GM13977 (cell line): ENCODE measurements at regions not wholly inside any gene's neighbourhood (a gene's known extent, or its start where the extent isn't known, plus 50 kb on each side); places are given as distances from the start of the nearest gene placed in this dataset.

ENCODE experiments used
- DNase-seq: peaks from one replicate; pipeline ENCODE4 v3.0.0; 2012; ENCODE audit warnings: low spot score
- CTCF ChIP-seq: IDR thresholded peaks from 2 replicates; pipeline ENCODE4 v1.5.1; 2012; ENCODE audit warnings: mild to moderate bottlenecking, control low read depth; ENCODE audit not compliant: insufficient read depth; ENCODE audit errors: extremely low read depth, missing control alignments
- in situ Hi-C: fragments of 300-500 bp; cut with MboI; formaldehyde crosslinking; loops from one replicate; pipeline ENCODE4 v1.12.0; 2022; ENCODE audit warnings: low sequenced_read_pairs, low pct_unique_long_range_greater_than_20kb, mixed read lengths, inconsistent platforms; ENCODE audit not compliant: unreplicated experiment

- no peak for TF ChIP-seq CTCF
- DNase-seq: no peak
- in situ Hi-C loops: no loop called here
Observed at GRCh38 chr7:155992974-155993373, 180.7 kb upstream of the SHH start.

- in situ Hi-C loops: no loop called here
- no peak for TF ChIP-seq CTCF
- no peak for DNase-seq
Observed at GRCh38 chr7:155992538-155992937, 180.3 kb upstream of the SHH start.

GRCh38 chr7:155992107-155992506 lies 179.8 kb upstream of the SHH start:
- in situ Hi-C loops: no loop called here
- DNase-seq: no peak
- TF ChIP-seq CTCF: no peak

- no peak for DNase-seq
- in situ Hi-C loops: no loop called here
- TF ChIP-seq CTCF: no peak
Observed at GRCh38 chr7:155991470-155991869, 179.2 kb upstream of the SHH start.

- DNase-seq: no peak
- TF ChIP-seq CTCF: no peak
- in situ Hi-C loops: no loop called here
Observed at GRCh38 chr7:155988416-155988815, 176.2 kb upstream of the SHH start.

GRCh38 chr7:155987681-155988235 lies 175.5 kb upstream of the SHH start:
- in situ Hi-C loops: no loop called here

More at GRCh38 chr7:155987681-155988235, 175.5 kb upstream of the SHH start:
- DNase-seq: no peak
- TF ChIP-seq CTCF: no peak
